ENCODE measurements at regions not wholly inside any gene's neighbourhood (a gene's known extent, or its start where the extent isn't known, plus 50 kb on each side); places are given as distances from the start of the nearest gene placed in this dataset.

DNA sequence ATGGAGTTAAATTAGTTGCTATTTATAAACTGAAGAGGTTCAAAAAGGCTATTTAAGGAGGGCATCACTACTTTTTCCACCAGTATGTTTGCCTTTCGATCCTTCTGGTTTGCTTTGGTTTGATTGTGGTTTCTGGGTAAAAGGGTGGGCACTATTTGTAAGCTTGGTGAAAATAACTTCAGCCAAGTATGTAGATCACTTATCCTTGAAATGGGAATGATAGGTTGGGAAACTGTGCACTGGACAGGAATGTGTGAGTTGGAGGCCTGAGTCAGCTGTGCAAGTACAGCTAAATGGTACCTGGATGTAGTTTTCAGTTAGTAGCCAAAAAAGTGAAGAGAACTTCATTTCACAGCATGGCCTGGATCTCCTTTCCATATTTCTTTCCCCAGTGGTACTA lies 466.2 kb downstream of the ENC1 start:
- DNase-seq, result no peak

- no peak for DNase-seq
Observed at GRCh38 chr5:74173665-74174064, 466.9 kb downstream of the ENC1 start.

GRCh38 chr5:74173241-74173640 lies 467.3 kb downstream of the ENC1 start:
- DNase-seq, result no peak

- no peak for DNase-seq
Observed at GRCh38 chr5:74169701-74170100, 470.8 kb downstream of the ENC1 start.

- DNase-seq, result no peak
Observed at GRCh38 chr5:74167930-74168315, 472.6 kb downstream of the ENC1 start.

- DNase-seq, result no peak
Observed at GRCh38 chr5:74167206-74167929, 473.2 kb downstream of the ENC1 start.

DNA sequence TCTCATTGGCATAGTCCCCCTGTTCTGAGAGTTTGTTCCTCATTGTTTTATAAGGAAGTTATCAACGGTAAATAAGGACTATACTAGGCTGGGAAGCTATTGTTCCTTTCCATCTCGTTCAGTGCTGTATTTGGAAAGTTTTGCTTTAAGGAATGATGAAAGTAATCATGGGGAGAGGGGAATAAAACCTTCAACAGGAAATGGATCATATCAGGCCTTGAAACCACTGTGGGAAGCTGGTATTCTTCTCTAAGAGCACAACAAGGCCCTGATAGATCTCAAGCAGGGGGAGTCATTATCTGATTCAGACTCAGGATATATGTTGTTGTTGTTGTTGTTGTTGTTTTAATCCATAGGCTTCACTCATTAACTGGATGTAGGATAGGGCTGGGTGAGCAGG lies 474.5 kb downstream of the ENC1 start:
- DNase-seq, result no peak

DNA sequence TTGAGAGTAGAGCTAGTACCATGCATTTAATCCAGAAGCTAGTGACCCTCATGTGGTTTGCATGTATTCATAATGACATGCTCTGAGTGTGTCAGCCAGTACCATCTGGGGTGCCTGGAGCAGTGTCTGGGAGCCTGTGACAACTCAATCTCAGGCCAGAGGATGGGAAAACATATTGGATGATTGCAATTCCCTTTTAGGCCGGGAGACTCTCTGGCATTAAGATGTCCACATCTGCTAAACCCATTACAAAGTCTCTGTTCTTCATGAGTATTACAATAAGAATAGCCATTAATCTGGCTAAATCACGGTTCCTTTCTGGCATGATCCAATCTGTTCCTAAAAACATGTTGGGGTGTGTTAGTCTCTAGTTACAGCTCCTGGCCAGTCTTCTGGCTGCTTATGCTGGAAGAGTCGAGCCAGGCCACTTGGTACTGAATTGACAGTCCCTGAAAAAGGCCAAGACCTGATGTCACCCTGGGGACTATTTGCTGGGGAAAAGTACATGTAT lies 475.7 kb downstream of the ENC1 start:
- DNase-seq, result no peak

DNA sequence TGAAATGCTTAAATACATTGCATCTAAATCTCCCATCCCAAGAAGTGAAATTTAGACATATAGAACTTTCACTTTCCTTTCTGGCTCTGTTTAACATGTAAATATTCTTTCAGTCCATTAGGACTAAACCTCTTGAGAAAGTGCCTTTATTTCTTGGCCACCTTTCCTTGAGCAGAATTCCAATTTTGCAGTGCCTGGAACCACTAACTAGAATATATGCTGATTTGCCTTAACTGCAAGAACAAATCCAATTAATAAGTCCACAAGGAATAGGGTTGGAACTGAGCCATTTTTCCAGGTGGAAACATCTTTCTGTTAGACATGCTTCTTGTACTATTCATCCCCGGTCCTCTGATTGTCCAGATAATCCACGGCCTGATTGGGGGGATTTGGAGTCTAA lies 478.0 kb downstream of the ENC1 start:
- no peak for DNase-seq

DNA sequence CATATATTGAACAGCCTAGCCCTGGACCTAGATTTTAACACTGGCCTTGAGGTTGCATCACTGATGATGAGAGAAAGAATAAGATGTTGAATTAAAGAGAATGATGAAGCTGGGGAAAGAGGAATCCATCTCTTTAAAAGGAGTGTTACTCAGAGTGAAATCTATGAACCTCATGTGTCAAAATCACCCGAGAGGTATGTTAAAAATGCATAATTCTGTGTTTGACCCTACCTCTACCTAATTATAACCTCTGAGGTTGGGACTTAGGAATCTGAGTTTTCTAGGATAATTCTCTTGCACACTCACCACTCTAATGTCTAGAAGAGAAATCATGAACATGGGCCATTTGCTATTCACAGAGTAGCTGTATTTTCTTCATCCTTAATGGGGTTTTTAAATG lies 479.4 kb downstream of the ENC1 start:
- DNase-seq, result no peak

DNA sequence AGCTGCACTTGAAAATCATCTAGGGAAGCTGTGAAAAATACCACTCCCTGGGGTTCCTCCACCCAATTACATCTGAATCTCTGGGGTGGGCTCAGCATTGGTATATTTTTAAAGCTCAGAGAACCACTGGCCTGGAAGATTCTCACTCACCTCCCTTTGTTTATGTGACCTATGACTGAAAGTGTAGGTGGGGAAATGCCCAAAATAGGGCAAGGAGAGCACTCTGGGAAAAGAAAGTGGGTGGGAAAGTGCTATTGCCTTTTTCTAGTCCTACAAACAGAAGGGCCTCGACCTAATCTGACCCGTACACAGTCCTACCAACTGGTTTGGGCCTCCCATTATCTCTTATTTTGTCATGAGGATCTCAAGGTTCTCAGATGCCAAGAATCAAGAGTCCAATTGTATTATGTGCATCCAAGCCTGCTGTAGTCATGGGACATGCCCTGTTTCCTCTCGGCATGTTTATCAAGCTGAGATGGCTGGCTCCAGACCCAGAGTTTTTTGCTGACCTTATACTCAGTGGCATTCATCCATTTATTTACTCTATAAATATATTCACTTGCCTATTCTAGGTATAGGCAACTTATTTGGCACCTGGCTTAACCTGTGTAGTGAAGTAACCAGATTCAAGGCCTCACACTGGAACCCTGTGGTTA lies 483.7 kb downstream of the ENC1 start:
- DNase-seq, result peak; percentile 20

- DNase-seq, result no peak
Observed at GRCh38 chr5:74155501-74155900, 485.0 kb downstream of the ENC1 start.

- no peak for DNase-seq
Observed at GRCh38 chr5:74154526-74154925, 486.0 kb downstream of the ENC1 start.

- DNase-seq, result no peak
Observed at GRCh38 chr5:74153255-74153790, 487.2 kb downstream of the ENC1 start.

GRCh38 chr5:74152625-74153254 lies 487.8 kb downstream of the ENC1 start:
- no peak for DNase-seq

- DNase-seq, result no peak
Observed at GRCh38 chr5:74152136-74152535, 488.4 kb downstream of the ENC1 start.

GRCh38 chr5:74149395-74149794 lies 491.1 kb downstream of the ENC1 start:
- peak; percentile 79 for DNase-seq

DNA sequence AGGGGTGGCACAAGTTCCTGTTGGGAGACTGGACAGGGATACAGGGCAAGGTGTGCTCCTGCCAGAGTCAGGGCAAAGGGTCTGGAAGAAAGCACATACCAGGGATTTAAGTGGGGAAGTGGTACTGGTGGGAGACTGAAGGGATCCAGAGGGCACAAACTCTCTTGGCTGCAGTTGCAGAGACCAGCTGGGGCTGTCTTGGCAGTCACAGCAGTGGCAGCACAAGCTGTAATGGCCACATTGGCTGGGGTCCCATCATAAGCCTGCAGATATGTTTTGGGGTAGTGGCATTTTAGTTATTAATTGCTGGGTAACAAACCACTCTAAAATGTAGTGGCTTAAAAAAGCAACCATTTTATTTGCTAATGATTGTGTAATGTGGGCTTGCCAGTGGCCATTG lies 492.2 kb downstream of the ENC1 start:
- DNase-seq, result no peak

DNA sequence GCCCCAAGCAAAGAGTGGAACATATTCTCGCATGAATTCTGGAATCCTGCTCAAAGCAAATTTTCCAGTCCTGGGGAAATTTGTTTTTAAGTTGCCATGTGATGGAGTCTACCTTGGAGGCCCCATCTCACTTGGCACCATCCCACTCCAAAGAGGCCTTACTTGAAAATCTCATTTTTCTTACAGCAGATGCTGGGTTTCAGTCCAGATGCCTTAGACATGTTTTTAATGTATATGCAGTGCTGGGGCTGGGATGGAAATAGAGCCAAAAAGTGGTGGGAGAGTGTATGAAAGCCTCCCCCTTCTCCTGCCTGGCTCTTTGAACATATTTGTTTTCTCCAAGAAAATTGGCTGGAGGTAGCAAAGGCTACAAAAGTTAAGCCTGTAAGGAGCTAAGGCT lies 493.7 kb downstream of the ENC1 start:
- DNase-seq, result no peak

DNA sequence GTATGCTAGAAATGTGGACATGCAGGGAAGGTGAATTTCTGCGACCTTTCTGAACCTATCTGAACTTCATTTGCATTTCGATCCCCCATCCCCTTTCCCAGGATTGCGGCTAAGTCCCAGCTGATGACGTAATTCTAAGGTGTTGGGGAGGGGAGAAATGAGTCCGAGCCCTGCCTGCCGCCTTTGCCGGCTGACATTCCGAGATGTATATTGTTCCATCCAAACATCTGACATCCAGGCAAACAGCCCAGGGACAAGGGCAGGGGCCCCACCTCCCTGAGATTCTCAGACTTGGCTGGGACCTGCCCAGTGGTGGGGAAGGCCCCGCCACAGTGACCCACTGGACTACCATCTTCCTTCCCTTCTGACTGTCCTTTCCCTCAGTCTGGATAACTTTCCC lies 494.6 kb downstream of the ENC1 start:
- no peak for DNase-seq

GRCh38 chr5:74143721-74144330 lies 496.7 kb downstream of the ENC1 start:
- DNase-seq, result no peak

DNA sequence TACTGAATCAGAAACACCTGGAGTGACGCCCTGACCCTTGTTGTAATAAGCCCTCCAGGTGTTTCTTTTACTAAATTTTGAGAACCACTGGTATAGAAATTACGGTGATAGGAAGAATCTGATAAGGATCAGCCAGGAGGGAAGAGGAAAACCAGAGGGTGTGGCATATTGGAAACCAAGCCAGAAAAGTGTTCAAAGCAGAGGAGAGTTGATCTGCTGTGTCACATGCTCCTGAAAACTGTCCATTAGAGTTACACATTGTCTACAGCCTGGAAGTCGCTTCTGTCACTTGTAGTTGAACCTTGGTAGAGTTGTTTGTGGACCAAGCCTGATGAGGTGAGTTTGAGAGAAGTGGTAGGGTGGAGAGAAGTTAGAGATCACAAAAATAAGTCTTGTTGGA lies 497.4 kb downstream of the ENC1 start:
- no peak for DNase-seq

- no peak for DNase-seq
Observed at GRCh38 chr5:74141053-74141452, 499.5 kb downstream of the ENC1 start.

DNA sequence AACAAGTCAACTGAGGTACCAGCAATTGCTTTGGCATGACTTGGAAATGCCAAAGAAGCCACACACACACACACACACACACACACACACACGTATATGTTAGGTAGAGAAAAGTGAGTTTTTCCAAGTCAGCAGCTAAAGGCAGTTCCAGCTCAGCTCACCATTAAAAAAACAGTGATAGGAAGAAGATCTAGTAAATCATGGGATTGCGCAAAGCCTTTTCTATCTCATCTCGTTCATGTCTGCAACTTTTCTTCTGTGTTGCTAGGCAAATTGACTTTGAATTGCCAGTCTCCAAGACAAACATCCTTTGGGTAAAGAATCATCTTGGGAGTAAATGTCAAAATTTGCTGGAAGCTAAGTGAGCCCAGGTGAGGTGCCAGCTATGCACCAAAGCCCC lies 500.1 kb downstream of the ENC1 start:
- no peak for DNase-seq

All from inflammatory macrophage treated with lipopolysaccharide for 4 hours (primary cell).